D341Med (cell line): ENCODE measurements at regions not wholly inside any gene's neighbourhood (a gene's known extent, or its start where the extent isn't known, plus 50 kb on each side); places are given as distances from the start of the nearest gene placed in this dataset.
"Not testable (repeated sequence)": the region's sequence is repeated elsewhere in the genome, so short reads cannot be mapped to it uniquely, and the experiment has no call there.

ENCODE experiments used
- DNase-seq: peaks from one replicate; pipeline ENCODE4 v3.0.0; 2012; ENCODE audit warnings: low spot score

DNA sequence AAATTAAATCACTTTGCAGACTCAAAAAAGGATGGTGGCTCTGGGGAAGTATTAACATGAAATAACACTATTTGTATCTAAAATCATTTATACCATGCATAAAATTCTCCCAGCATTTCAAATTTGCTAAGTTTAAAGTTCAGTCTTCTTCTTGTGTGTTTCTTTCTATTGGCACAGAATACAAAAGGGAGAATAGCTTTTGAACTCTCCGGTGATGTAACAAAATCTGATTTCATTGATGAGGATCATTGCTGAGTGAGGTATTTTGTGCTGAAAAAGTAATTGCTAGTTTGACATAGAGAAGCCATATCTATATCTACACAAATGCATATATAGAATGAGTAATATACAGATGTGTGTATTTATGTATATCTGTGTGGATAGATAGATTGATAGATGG is 174.8 kb downstream of the LACC1 start:
- DNase-seq: no peak

DNA sequence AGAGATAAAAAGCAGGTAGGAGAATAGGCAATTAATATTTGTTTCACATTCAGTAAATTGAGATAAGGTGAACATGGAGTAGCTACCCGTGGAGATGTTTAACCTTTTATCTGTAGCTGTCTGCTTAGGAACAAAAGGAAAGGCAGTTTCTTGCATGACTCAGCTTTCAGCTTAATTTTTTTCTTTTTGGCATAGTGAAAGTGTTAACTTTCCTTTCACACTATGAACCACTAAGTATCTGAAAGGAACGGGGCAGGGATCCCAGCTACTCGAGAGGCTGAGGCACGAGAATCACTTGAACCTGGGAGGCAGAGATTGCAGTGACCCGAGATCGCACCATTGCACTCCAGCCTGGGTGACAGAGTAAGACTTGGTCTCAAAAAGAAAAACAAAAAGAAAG is 176.0 kb downstream of the LACC1 start:
- not testable (repeated sequence) for DNase-seq

DNA sequence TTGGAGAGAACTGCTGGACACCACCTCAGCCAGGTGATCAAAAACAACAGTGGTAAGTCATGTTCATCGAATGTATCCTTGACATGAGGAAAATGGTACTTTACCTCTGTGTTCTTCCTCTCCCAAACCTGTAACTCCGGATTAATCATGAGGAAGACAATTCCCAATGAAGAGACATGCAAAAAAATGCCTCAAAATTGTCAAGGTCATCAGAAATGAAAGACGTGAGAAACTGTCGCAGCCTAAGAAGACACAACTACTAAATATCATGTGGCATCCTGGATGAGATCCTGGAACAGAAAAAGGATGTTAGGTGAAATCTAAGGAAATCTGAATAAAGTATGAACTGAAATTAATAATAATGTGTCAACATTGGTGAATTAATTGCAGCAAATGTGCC is 178.4 kb downstream of the LACC1 start:
- no peak for DNase-seq

DNA sequence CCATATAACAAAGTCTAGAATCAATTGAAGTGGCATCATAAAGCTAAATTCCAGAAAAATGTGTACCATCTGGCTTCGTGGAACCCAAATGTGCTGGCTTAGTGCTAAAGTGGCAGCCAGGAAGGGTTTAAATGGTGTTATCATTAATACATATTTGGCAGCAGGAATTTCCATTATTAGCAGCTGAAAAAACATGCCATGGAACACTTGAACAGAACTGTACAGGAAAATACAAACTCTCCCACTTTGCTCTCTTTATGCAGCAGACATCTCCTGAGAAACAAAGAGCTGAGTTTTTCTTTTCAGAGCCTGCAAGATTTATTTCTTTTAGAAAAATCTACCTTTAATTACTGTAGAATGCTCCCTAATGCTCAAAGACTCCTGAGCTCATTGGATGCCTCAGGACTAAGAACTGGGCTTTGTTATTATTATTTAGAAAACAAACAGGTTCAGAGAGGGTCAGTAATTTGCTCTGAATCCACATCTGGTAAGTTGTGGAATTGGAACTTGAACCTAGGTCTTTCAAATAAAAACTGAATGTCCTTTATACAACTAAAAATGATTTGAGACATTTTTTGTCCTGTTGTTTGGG is 179.0 kb downstream of the LACC1 start:
- no peak for DNase-seq

DNA sequence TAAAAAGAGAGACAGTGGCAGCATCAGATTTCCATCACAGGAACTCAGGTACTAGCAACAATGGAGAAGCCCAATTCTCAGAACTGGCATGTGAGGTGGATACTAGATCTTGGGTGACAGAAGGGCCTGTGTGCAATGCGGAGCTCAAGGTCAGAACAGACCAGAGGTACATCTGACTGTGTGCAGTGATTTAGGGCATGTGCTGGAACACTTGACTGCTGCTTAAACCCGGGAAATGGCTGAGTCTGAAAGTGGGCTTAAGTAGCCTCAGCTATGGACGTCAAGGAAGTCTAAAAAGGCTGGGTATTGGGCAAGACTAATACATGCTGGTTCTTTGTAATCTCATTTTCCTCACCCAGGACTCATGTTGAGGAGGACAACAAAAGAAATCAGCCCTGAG is 182.2 kb downstream of the LACC1 start:
- no peak for DNase-seq

DNA sequence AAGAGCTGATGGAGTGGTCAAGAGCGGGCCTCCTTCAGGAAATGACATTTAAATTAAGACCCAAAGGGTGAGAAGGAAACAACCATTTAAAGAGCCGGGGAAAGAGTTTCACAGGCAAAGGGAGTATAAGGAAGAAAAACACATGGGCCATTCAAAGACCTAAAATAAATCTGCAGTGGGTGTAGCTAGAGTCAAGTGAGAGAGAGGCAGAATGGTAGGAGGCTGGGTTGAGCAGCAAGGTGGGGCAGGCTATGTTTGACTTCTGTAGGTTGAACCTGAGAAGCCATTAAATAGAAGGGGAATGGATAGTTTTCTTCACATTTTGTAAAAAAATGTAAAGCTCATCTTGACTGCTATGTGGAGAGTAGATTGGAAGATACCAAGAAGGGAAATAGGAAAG is 183.8 kb downstream of the LACC1 start:
- no peak for DNase-seq

DNA sequence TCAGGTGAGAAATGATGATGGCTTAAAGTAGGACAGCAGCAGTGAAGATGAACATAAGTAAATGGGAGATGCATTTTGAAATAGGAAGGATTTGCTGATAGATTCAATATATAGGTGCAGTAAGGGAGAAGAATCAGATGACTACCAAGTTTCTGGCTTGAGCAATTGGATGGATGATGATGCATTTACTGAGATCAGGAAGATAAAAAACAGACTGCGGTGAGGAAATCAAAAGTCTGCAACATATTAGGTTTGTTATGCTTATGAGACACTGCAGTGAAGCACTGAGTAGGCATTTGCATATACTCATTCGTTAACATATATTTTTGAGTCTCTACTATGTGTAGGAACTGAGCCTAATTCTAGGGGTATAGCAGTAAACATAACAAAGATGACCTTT is 184.2 kb downstream of the LACC1 start:
- no peak for DNase-seq

DNA sequence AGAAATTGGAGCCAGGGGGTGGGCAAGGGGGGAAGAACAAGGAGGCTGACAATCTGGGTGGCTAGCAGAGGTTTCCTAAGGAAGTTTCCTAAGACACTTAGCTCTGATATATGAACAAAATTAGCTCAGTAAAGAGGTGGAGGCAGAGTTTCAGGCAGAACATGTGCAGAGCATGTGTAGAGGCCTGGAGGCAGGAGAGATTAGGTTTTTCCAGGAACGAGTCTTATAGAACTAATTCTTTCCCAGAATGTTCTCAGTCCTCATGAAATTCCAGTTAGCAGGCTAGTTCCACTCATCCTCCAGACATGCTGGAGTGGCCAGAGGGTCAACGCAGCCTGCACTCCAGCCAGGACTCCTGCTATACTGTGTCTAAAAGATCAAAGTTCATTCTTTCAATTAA is 184.7 kb downstream of the LACC1 start:
- no peak for DNase-seq

DNA sequence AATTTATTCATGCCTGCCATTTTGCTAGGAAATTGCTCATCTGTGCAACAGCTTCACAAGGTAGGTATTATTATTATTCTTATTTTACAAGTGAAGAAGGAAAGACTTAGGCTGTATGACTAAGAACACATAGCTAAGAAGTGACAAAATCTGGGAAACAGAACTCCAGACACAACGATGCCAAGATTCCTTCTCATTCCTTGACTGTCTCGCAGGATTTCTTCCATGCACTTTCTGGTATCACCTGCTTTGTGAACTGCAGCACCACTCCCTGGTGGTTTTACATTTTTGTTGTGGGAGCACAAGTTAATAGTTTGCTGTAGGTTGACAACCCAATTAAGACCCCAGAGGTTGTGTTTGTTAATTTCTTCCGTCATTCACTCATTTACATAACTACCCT is 188.5 kb downstream of the LACC1 start:
- no peak for DNase-seq

DNA sequence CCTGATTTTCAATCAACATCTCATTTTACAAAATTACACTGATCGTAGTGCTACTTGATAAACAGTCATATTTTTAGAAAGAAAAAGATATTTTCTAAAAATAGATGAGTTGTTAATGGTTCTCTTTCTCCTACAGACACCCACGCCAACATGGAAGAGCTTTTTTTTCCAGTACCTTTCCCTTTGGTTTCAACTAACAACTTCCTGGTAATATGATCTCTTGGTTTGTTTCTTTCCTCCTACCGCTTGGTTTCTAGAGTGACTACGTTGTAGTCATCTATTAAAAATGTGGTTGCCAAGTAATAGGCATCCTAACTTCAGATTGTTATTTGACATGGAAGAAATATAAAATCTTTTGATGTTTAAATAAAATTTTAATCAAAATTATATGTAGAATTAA is 189.0 kb downstream of the LACC1 start:
- DNase-seq: no peak

DNA sequence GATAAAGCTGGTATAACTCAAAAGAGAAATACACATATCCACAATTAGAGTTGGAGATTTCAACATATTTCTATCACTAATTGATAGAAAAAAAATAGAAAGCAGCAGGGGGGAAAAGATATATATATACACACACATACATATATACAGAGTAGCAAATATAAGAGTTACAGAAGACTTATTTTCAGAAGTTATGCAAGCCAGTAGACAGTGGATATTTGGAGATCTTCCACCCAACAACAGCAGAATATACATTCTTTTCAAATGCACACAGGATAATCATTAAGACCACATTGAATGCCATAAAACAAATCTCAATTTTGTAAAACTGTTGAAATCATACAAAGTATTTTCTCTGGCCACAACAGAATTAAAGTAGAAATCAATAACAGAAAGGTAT is 192.8 kb downstream of the LACC1 start:
- DNase-seq: no peak

DNA sequence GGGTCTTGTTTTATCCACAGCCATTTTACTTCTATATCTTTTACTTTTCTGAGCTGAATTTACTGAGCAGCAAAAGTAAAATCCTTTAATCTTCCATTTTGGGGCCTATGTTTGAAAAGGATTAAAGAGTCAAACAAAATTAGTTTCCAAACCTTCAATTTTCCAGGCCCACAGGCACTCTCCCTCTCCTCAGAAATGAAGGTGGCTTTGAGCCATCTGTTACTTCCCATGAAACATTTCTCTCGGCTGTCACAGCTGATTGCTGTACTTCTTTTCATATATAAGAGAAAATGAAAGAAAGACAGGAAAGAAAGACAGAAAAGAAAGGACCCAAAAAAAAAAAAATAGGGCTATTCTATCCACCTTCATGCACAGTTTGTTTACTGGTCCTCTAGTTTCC is 194.9 kb downstream of the LACC1 start:
- DNase-seq: no peak

DNA sequence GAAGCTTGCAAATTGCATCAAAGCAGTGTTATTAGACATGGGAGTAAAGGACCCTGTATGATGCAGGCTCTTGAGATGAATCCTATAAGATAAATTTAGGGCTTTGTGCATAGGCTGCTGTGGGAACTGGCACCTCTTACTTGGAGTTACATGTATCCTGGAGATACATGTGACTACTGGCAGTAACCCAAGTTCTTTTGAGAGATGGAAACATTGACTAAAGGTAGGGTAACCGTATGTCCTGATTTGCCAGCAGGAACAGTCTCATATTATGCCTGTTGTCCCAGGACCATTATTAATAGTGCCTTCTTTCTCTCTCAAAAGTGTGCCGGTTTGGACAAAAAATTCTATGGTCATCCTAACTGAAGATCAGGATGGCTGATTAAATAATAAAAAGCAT is 195.4 kb downstream of the LACC1 start:
- no peak for DNase-seq

DNA sequence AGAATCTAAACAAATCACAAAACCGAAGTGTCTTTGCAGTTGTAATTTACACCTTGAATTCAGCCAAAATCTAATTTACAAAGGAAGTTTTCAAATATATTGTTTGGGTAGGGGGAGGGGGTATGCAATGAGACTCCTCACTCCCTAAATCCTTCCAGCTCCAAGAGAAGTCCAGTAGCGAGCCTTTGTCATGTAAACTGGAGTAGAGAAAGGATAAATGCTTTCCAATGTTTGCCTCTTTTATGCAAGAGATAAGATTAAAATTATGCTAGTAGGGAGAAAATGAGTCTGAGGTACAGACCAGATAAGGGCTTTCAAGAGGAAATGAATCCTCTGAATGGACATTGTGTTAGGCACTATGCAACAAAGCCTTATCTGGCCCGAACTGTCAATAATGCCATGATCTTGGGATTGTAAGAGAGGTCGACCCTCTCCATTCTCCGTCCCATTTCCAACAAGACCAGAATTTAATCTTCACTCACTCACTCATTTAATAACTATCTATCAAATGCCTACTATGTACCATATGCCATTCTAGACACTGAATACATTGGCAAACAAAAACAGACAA is 199.2 kb downstream of the LACC1 start:
- DNase-seq: no peak

DNA sequence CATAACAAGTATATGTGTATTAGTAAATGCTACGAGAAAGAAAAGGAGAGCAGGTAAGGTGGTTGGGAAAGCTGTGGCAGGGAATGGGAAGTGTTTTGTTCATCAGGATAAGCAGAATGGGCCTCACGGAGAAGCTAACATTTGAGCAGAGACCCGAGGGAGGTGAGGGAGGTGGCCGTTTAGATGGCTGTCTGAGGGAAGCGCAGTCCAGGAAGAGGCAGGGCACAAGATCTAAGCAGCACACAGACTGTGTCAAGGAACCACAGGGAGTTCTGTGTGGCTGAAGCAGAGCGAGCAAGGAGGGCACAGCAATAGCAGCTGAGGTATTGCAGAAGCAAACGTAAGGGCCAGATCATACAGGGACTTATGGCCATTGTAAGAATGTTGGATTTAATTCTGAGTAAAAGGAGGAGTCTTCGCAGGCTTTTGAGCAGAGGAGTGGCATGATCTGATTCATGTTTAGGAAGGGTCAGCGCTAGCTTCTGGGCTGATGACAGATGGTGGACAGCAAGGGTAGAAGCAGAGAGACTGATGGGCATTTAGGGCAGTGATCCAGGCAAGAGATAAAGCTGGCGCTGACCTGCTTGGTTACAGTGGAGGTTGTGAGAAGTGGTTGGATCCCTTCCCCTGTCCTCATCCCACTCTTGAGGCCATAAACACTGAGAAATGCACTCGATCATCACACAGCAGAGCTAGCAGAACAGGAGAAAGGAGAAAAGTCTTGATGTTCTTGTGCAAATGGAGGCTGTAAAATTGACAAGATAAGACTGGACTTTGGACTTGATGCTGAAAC is 199.9 kb downstream of the LACC1 start:
- DNase-seq: no peak

DNA sequence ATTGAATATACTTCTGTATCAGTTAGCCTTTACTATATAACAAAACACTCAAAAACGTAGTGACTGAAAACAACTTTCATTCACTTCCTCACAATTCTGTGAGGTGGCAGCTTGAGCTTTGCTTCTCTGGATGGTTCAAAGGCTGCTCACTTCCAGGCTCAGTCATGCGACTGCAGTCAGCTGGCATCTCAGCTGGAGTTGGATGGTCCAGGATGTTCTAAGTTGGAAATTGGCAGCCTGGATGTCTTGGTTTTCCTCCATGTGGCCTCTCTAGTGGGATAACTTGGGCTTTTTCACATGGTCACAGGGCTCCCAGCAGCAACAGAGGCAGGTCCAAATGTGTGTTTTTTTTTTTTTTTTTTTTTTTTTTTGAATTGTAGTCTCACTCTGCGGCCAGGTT is 204.4 kb downstream of the LACC1 start:
- DNase-seq: no peak

DNA sequence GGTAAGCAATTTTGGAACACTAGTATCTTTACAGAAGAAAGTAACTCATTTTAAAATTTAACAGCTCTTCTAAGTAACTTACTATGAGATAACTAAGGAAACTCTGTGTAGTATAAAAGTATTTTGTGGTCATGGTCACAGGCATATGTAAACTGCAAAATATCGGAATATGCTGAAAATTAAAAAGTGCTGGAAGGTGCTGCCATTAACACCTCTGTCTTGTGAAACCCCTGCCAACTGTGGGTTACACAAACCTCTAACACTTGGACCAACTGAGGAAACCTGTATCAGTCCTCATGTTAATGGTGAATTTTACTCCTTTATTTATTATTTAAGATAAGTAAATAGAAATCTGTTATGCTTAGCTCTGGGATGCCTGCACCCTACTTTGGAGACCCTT is 206.7 kb downstream of the LACC1 start:
- no peak for DNase-seq

DNA sequence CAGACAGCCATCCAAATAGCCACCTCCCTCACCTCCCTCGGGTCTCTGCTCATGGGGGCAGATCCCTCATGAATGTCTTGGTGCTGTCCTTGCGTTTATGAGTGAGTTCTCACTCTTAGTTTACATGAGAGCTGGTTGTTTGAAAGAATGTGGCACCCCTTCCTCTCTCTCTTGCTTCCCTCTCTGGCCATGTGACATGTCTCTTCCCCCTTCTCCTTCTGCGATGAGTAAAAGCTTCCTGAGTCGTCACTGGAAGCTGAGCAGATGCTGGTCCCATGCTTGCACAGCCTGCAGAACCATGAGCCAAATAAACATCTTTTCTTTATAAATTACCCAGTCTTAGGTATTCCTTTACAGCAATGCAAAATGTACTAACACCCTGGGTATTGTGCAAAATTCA is 208.7 kb downstream of the LACC1 start:
- DNase-seq: no peak

DNA sequence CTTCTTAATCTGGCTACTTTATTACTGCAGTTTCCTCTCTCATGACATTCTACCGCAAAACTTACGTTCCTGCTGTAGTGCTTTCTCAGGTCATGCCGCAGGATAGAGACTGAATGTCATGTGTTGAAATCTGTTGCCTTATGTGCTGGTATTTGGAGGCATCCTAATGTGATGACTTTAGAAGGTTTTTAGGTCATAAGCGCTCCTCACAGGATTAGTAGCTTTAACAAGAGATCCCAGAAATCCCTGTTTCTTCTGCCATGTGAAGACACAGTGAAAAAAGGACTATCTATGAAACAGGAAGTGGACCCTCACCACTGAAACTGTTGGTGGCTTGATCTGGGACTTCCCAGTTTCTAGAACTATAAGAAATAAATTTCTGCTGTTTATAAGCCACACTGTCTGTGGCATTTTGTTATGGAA is 209.3 kb downstream of the LACC1 start:
- DNase-seq: no peak

DNA sequence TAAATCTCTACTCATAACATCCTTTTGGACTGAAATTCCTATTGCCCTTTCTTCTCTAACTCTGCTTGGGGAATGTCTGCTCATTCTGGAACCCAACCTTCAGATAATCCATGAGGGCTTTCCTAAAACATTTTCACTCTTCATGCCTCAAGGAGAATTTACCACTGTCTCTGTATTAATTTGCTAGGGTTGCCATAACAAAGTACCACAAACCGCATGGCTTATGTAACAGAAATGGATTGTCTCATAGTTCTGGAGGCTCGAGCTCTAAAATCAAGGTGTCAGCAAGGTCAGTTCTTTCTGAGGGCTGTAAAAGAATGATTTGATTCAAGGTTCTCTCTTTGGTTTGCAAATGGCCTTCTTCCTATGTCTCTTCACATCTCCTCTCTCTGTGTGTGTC is 209.7 kb downstream of the LACC1 start:
- DNase-seq: no peak

DNA sequence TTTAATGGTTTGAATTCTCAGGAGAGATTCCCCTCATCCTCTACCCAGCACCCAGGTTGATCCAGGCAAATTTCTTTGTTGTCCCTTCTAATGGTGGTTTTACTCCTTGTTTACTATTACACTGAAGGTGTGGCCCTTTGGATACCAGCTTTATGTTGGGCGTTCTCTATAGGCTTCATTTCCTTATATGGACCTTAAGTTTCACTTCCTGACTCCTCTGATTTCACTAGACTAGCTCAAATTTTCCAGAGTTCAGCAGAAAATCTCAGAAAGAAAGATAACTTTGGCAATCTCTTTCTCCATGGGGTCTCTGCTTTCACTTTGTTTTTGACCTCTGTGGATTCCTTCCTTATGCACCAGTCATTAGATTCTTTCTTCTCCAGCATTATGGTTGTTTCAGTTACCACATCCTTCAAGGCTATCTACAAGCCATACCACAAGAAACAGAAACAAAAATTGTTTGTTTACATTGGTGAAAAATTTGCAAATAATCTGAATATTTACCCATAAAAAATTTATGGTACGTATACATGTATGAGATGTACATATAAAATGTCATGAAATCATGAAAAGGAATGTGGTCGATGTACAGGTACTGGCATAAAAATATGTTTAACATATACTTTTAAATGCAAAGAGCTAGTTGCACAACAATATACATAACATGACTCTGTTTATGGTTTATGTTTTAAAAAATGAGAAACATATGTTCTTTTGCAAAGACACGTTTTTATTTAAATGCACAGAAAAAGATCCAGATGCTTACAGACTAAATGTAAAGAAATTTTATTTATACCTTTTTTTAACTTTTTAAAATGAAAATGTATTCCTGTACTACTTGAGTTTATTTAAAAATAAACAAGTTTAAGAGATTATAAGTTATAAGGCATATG is 212.6 kb downstream of the LACC1 start:
- DNase-seq: no peak
